GM19043 (cell line): ENCODE measurements at regions not wholly inside any gene's neighbourhood (a gene's known extent, or its start where the extent isn't known, plus 50 kb on each side); places are given as distances from the start of the nearest gene placed in this dataset.

Source experiments
- ATAC-seq: cut with Tn5 transposase; IDR thresholded peaks from one replicate; pipeline ENCODE4 v1.9.1; 2021; ENCODE audit warnings: low read depth; ENCODE audit not compliant: unreplicated experiment

- no peak for ATAC-seq
These were observed 170.4 kb downstream of the KCNE4 start for GRCh38 chr2:223222397-223222796.

- ATAC-seq: no peak
These were observed 171.2 kb downstream of the KCNE4 start for GRCh38 chr2:223223156-223223555.

- ATAC-seq: no peak
These were observed 173.3 kb downstream of the KCNE4 start for GRCh38 chr2:223225266-223225665.

GRCh38 chr2:223226264-223226663 lies 174.3 kb downstream of the KCNE4 start:
- no peak for ATAC-seq

DNA sequence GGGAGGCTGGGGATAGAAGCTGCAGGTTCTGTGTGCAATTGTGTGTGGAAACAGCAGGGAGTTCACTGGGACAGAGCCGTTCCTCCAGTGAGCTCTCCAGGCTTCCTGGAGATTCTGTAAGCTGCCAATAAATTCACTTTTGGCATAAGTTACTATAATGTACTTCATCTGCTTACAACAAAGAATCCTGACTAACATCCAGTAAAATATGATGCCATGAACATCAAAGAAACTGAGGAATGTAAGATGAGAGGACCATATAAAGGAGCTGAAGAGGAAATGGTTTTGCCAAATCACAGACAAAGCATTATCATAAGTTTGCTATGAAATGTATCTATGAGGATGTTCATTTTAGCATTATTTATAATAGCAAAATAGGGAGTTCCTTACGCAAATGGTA lies 175.3 kb downstream of the KCNE4 start:
- ATAC-seq: no peak

- no peak for ATAC-seq
These were observed 176.9 kb downstream of the KCNE4 start for GRCh38 chr2:223228871-223229270.

DNA sequence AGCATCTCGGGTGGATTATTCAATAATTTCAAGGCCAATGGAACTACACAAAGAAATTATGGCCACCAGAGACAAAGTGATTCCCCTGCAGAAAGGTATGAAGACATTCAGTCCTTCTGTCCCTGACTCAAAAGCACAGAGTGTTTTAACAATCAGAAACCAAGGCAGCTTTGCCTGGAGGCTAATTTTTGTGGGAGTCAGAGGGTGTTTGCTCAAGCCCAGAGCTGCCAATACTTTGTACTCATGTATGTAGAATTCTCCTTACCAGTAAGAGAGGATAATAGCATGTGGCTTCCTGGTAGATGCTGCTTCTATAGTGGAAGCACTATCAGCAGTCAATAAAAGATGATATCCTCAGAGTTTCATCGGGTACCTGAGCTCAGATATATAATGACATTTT lies 178.4 kb downstream of the KCNE4 start:
- ATAC-seq: no peak

- no peak for ATAC-seq
These were observed 180.3 kb downstream of the KCNE4 start for GRCh38 chr2:223232285-223232684.

- ATAC-seq: no peak
These were observed 180.9 kb downstream of the KCNE4 start for GRCh38 chr2:223232896-223233295.

- no peak for ATAC-seq
These were observed 184.0 kb downstream of the KCNE4 start for GRCh38 chr2:223235986-223236385.

DNA sequence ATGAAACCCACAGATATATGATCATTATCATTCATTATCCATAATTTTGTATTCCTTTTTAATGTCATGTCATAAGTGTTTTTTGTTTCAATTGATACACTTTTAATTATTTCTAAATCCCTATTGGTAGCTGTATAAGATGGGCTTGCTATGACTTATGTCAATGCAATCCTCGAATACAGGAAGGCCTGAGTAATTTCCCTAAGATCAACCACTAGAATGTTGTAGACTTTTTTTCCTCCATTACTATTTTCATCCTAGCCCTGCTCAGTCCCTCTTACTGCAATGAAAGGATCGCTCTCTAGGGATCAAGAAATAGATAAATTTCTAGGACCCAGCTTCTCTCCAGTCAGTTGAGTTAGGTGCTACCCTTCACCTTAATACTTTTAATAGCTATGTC lies 186.3 kb downstream of the KCNE4 start:
- ATAC-seq: no peak

DNA sequence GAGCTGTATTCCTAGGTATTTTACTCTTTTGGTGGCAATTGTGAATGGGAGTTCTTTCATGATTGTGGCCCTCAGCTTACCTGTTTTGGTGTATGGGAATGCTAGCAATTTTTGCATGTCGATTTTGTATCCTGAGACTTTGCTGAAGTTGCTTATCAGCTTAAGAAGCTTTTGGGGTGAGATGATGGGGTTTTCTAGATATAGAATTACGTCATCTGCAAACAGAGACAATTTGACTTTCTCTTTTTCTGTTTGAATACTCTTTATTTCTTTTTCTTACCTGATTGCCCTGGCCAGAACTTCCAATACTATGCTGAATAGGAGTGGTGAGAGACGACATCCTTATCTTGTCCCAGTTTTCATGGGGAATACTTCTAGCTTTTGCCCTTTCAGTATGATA lies 191.2 kb downstream of the KCNE4 start:
- ATAC-seq: no peak

DNA sequence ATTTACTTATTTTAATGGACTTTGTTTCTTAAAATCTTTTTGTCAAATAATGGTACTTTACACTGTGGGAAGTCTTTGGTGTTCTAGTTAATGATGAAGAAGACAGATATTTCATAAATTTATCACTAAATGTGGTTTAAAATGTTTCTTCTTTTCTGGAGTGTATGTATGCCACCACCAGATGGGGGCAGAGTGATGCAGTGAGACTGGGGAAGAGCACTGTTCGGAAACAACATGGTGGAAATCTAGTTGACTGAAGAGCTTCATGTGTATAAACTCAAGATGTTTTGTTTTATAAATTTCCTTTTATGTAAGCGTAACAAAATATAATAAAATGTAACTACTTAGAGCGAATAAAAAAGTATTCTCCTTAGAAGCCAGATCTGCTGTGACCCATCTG lies 195.1 kb downstream of the KCNE4 start:
- ATAC-seq: no peak

GRCh38 chr2:223251656-223252229 lies 199.8 kb downstream of the KCNE4 start:
- ATAC-seq: no peak

DNA sequence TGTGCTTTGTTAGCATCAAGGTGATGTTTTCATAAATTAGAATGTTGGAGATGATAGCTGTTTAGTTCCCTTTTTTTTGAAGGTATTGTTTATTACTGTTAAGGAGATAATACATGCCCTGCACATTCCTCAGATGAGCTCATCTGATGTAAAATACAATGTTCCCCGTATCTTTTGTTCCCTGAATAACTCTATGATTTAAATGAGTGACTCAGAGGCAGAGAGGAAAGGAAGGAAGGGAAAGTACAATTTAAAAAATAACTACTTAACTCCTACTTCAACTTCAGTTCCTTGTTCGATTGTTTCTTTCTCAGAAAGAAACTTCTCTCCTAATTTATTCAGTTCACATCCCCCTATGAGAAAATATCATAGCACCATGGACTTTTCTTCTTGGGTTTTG lies 208.7 kb downstream of the KCNE4 start:
- no peak for ATAC-seq

GRCh38 chr2:223262946-223263345 lies 211.0 kb downstream of the KCNE4 start:
- no peak for ATAC-seq

GRCh38 chr2:223264541-223265193 lies 212.7 kb downstream of the KCNE4 start:
- ATAC-seq: no peak

GRCh38 chr2:223267160-223267951 lies 215.4 kb downstream of the KCNE4 start:
- no peak for ATAC-seq

DNA sequence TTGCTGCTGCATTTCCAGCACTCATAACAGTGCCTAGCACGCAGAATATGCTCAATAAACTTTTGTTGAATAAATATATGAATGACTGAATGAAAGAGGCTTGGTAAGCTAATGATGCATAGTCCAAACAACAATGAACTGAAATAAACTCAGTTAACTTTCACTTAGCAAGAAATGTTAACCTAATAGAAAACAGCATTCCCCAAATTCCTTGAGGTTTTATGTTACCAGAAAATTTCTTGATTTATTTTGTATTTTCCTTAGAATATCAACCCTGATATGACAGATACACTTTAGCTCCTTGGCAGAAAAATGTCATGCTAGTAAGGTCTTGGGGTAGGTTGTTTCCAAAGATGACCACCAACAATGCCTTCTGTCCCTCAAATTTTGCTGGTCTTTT lies 217.4 kb downstream of the KCNE4 start:
- no peak for ATAC-seq

DNA sequence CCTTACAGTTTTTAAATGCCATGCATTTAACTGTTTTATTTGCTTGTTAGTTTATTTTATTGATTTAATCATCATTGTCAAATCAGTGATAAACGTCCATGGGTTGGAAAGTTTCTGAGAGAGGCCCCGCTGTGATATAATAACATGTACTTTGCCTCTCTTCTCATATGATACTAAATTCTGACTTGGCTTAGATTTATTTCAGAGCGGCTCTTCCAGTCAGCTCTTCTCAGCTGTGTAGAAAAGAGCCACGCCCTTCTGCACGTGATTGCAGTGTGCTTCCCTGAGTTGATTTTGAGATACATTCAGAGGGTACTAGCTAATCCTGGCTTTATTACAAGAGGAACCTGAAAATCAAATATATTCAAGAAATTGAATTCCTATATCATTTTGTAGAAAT lies 218.6 kb downstream of the KCNE4 start:
- ATAC-seq: no peak

DNA sequence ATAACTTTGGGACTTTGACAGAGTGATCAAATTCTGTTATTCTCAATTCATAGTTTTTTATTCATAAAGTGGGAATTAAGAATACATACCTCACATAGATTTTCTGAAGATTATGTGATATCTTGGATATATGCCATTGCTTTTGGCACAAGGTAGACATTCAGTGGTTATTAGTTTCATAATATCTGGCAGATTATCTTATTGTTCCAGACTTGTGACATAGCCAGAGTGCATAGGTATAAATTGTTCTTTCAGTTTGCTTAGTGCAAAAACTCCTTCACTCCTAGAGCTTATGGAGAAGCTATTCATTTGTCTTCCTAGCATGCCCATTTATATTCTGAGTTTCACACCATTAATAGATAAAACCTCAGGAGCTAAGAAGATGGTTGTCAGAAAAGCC lies 222.0 kb downstream of the KCNE4 start:
- ATAC-seq: no peak

DNA sequence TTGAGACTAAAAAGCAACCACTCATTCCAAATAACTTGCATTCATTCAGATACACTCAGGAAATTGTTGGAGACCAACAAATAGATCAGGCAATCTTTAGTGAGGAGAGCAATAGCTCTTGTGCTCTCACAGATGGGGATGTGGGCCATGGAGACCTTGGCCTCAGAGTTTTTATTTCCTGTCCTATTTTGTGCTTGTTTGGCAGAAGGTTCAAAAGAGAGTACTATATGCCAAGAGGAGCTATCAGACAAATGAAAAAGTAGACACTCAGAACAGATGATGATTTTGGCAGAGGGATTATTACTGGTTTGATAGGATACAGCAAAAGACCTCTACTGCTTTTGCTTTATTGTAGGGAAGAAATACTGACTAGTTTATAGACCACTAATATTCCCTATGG lies 230.2 kb downstream of the KCNE4 start:
- ATAC-seq: no peak
